ENCODE measurements at regions not wholly inside any gene's neighbourhood (a gene's known extent, or its start where the extent isn't known, plus 50 kb on each side); places are given as distances from the start of the nearest gene placed in this dataset.

- TF ChIP-seq ZNF561 (CRISPR knock-in tag; conservative IDR thresholded peaks at IDR 0.05) (no peak), GABPB1 (CRISPR knock-in tag; IDR thresholded peaks at IDR 0.05) (no peak), REST (IDR thresholded peaks at IDR 0.05; ENCODE audit: borderline replicate concordance) (no peak), REST (CRISPR knock-in tag; IDR thresholded peaks at IDR 0.05; ENCODE audit: low read depth) (no peak), POLR2AphosphoS5 (IDR thresholded peaks at IDR 0.05; ENCODE audit: control insufficient read depth, insufficient read depth, low read depth, low read length) (no peak), MAX (CRISPR knock-in tag; IDR thresholded peaks at IDR 0.05) (no peak), TCF7L2 (IDR thresholded peaks at IDR 0.05; ENCODE audit: low read depth, low read length) (no peak), ZEB2 (IDR thresholded peaks at IDR 0.05) (no peak), KDM1A (IDR thresholded peaks at IDR 0.05) (no peak), EZH2 (IDR thresholded peaks at IDR 0.05; ENCODE audit: borderline replicate concordance, low read depth, low read length) (no peak)
Observed at GRCh38 chr20:63104312-63105181, 97.8 kb upstream of the BHLHE23 start.

Data from K562 (cell line).